HG03108 (cell line): ENCODE measurements at regions not wholly inside any gene's neighbourhood (a gene's known extent, or its start where the extent isn't known, plus 50 kb on each side); places are given as distances from the start of the nearest gene placed in this dataset.

Source experiments
- ATAC-seq: cut with Tn5 transposase; IDR thresholded peaks from one replicate; pipeline ENCODE4 v1.9.1; 2021; ENCODE audit warnings: moderate library complexity; ENCODE audit not compliant: unreplicated experiment

- no peak for ATAC-seq
Measured at GRCh38 chr6:91864911-91865310, 1278.0 kb upstream of the MAP3K7 start.

GRCh38 chr6:91860541-91861335, 1273.9 kb upstream of the MAP3K7 start:
- ATAC-seq = no peak

- no peak for ATAC-seq
Measured at GRCh38 chr6:91852252-91852651, 1265.4 kb upstream of the MAP3K7 start.

- no peak for ATAC-seq
Measured at GRCh38 chr6:91834813-91835212, 1247.9 kb upstream of the MAP3K7 start.

GRCh38 chr6:91827151-91827550, 1240.3 kb upstream of the MAP3K7 start:
- ATAC-seq = no peak

GRCh38 chr6:91826128-91826527, 1239.3 kb upstream of the MAP3K7 start:
- no peak for ATAC-seq

GRCh38 chr6:91824331-91824730, 1237.5 kb upstream of the MAP3K7 start:
- no peak for ATAC-seq

GRCh38 chr6:91822581-91822980, 1235.7 kb upstream of the MAP3K7 start:
- ATAC-seq = no peak

- no peak for ATAC-seq
Measured at GRCh38 chr6:91816335-91816734, 1229.5 kb upstream of the MAP3K7 start.

GRCh38 chr6:91813641-91814040, 1226.8 kb upstream of the MAP3K7 start:
- ATAC-seq = no peak

GRCh38 chr6:91812596-91813274, 1225.9 kb upstream of the MAP3K7 start:
- ATAC-seq = no peak

- ATAC-seq = no peak
Measured at GRCh38 chr6:91804981-91805380, 1218.1 kb upstream of the MAP3K7 start.

GRCh38 chr6:91802431-91802830, 1215.6 kb upstream of the MAP3K7 start:
- no peak for ATAC-seq

GRCh38 chr6:91796603-91797002, 1209.7 kb upstream of the MAP3K7 start:
- ATAC-seq = no peak

GRCh38 chr6:91788501-91788900, 1201.6 kb upstream of the MAP3K7 start:
- no peak for ATAC-seq

GRCh38 chr6:91786474-91787184, 1199.8 kb upstream of the MAP3K7 start:
- ATAC-seq = no peak

GRCh38 chr6:91782802-91783201, 1195.9 kb upstream of the MAP3K7 start:
- no peak for ATAC-seq

GRCh38 chr6:91781946-91782345, 1195.1 kb upstream of the MAP3K7 start:
- ATAC-seq = no peak

- ATAC-seq = no peak
Measured at GRCh38 chr6:91780270-91780669, 1193.4 kb upstream of the MAP3K7 start.

- ATAC-seq = no peak
Measured at GRCh38 chr6:91761621-91762020, 1174.7 kb upstream of the MAP3K7 start.

GRCh38 chr6:91754691-91755090, 1167.8 kb upstream of the MAP3K7 start:
- ATAC-seq = no peak

- ATAC-seq = no peak
Measured at GRCh38 chr6:91751526-91751925, 1164.7 kb upstream of the MAP3K7 start.
